ENCODE measurements at regions not wholly inside any gene's neighbourhood (a gene's known extent, or its start where the extent isn't known, plus 50 kb on each side); places are given as distances from the start of the nearest gene placed in this dataset.

DNA sequence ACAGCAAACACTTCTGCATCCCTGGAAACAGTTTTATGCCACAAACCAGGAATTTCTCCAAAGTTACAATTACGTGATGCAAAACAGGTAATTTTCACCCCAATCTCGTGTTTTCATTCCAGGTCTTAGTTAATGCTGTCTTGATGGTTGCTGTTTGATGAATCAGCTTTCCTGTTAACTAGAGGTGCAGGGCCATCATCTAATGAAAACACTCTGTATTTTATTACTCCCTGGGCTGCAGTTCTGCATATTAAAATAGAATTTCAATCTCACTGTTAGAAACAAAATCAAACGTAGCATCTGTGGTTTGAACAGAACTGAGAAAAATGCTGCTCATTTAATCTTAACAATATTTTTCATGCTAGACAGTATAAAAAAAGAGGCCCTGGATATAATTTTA, 129.4 kb downstream of the TUSC1 start:
- no peak overlapping the region for H3K4me2 ChIP-seq (ENCODE audit: low read depth, low read length)
- H3K9ac ChIP-seq (ENCODE audit: low read depth, low read length) = no peak overlapping the region
- H3K4me1 ChIP-seq (ENCODE audit: control insufficient read depth, insufficient read depth, low read length) = no peaks in the 10 kb centered on the region
- POLR2A ChIA-PET (ENCODE audit: unreplicated experiment) = no interaction called here
- H3K23ac ChIP-seq (ENCODE audit: low read depth, low read length) = no peak overlapping the region
- H3K36me3 ChIP-seq (ENCODE audit: control insufficient read depth, insufficient read depth, low read length) = no peaks in the 10 kb centered on the region
- no peak overlapping the region for H3K4me3 ChIP-seq (ENCODE audit: insufficient read depth, low read depth, low read length)
- H2BK15ac ChIP-seq (ENCODE audit: low read depth, low read length) = no peak overlapping the region
- no peak overlapping the region for H4K5ac ChIP-seq (ENCODE audit: low read depth, low read length)
- no peak overlapping the region for H2AK9ac ChIP-seq (replicated peaks; ENCODE audit: low read depth, low read length, poor library complexity)
- H3K27me3 ChIP-seq (ENCODE audit: control insufficient read depth, insufficient read depth, low read length) = no peaks in the 10 kb centered on the region
- no peak overlapping the region for H2BK20ac ChIP-seq (ENCODE audit: low read depth, low read length)
- H4K91ac ChIP-seq (ENCODE audit: insufficient read depth, low read depth, low read length) = no peak overlapping the region
- WGBS, 2 experiments (ENCODE audit: extremely low coverage in 2 of 2, insufficient read length in 1 of 2) = no CpG with 5 or more reads among the region's 3 CpGs
- ATAC-seq (ENCODE audit: low read depth) (no peak), DNase-seq (no peak)
- no TSS peak for BruUV-seq (replicated peaks)
- no peak overlapping the region for H2AK5ac ChIP-seq (ENCODE audit: low read depth, low read length)
- H4K8ac ChIP-seq (ENCODE audit: low read depth in 2 of 2, low read length in 2 of 2) = no peak overlapping the region
- dilution Hi-C loops (cut with HindIII; ENCODE audit: low sequenced_read_pairs, unreplicated experiment) (no loop called here), in situ Hi-C loops (cut with MboI; ENCODE audit: low sequenced_read_pairs) (no loop called here), intact Hi-C loops (cut with micrococcal nuclease) (no loop called here)
- no peaks in the 10 kb centered on the region for H3K79me1 ChIP-seq (ENCODE audit: low read depth in 1 of 2, low read length in 2 of 2)
- H3K56ac ChIP-seq (ENCODE audit: extremely low read depth, insufficient read depth, low read length) = no peak overlapping the region
- H3K18ac ChIP-seq (ENCODE audit: low read depth, low read length) = no peak overlapping the region
- no peaks in the 10 kb centered on the region for H4K20me1 ChIP-seq (ENCODE audit: insufficient read depth, low read length)
- no peak overlapping the region for H3K4ac ChIP-seq (ENCODE audit: low read depth, low read length)
- H2BK120ac ChIP-seq (ENCODE audit: low read depth, low read length) = no peak overlapping the region
- no peaks in the 10 kb centered on the region for H3K9me3 ChIP-seq (ENCODE audit: control insufficient read depth, insufficient read depth, low read length)
- no peak for TF ChIP-seq NFE2L2 (IDR thresholded peaks at IDR 0.05; ENCODE audit: low read depth, low read length)
- TF ChIP-seq FOS (IDR thresholded peaks at IDR 0.05; ENCODE audit: low read depth, low read length) = no peak
- TF ChIP-seq RCOR1 (IDR thresholded peaks at IDR 0.05; ENCODE audit: insufficient replicate concordance, low read length) = no peak
- no peak for TF ChIP-seq CEBPB (IDR thresholded peaks at IDR 0.05; ENCODE audit: low read depth, low read length)
- no peak for TF ChIP-seq MXI1 (IDR thresholded peaks at IDR 0.05; ENCODE audit: borderline replicate concordance, low read depth, low read length)
- CTCF ChIA-PET = no interaction called here
- H2AFZ ChIP-seq (replicated peaks; ENCODE audit: low read length, poor library complexity) = no peak overlapping the region
- H3K27ac ChIP-seq (ENCODE audit: insufficient read depth, low read length) = no peak overlapping the region
- H3K9me1 ChIP-seq (ENCODE audit: insufficient read depth, low read length) = no peaks in the 10 kb centered on the region
- no peak overlapping the region for H2BK5ac ChIP-seq (ENCODE audit: low read depth, low read length, poor library complexity, severe bottlenecking)
- H3K14ac ChIP-seq (replicated peaks; ENCODE audit: low read depth, low read length) = no peak overlapping the region

Data from IMR-90 (cell line).